Adipocyte (in vitro differentiated cells): ENCODE measurements at regions not wholly inside any gene's neighbourhood (a gene's known extent, or its start where the extent isn't known, plus 50 kb on each side); places are given as distances from the start of the nearest gene placed in this dataset.
A peak's percentile ranks its signal among the peaks of the same experiment; 100 is the strongest.
"Not testable (repeated sequence)": the region's sequence is repeated elsewhere in the genome, so short reads cannot be mapped to it uniquely, and the experiment has no call there.

Experiments
- DNase-seq: peaks from one replicate; pipeline ENCODE4 v3.0.0-alpha.2; 2015; ENCODE audit warnings: low read depth
- H3K27me3 ChIP-seq: replicated peaks from 2 replicates; pipeline ENCODE4 v1.7.0; 2013; ENCODE audit warnings: mild to moderate bottlenecking, low read length, moderate library complexity; ENCODE audit not compliant: control insufficient read depth, insufficient read depth
- H3K36me3 ChIP-seq: 2 replicates; pipeline ENCODE4 v1.7.0; 2013; ENCODE audit warnings: low read length, mild to moderate bottlenecking, moderate library complexity; ENCODE audit not compliant: control insufficient read depth, insufficient read depth, severe bottlenecking
- H3K4me1 ChIP-seq: 2 replicates; pipeline ENCODE4 v1.7.0; 2013; ENCODE audit warnings: mild to moderate bottlenecking, low read length, moderate library complexity; ENCODE audit not compliant: control insufficient read depth, insufficient read depth
- H3K4me3 ChIP-seq: 2 replicates; pipeline ENCODE4 v1.7.0; 2013; ENCODE audit warnings: mild to moderate bottlenecking, low read length, moderate library complexity
- H3K9ac ChIP-seq: 2 replicates; pipeline ENCODE4 v1.7.0; 2013; ENCODE audit warnings: mild to moderate bottlenecking, low read length, moderate library complexity
- H3K9me3 ChIP-seq: 2 replicates; pipeline ENCODE4 v1.7.0; 2013; ENCODE audit warnings: mild to moderate bottlenecking, low read length, moderate library complexity; ENCODE audit not compliant: control insufficient read depth

DNA sequence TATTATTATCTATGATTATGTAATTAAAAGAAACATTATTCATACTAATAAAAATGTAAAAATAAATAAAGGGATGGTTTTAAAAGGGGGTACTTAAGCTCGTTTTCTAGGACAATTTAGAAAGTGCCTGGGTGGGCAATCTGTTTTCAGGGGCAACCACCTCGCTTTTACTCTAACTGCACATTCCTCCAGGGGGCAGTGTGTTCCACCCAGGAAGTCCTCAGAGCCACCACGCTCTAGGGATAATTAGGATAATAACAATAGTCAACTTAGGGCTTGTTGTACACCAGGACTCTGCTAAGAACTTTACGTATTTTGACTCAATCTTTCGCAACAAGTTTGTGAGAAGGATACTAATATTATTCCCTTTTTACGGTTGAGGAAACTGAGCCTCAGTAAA is 396.7 kb upstream of the MAF start:
- Histone ChIP-seq H3K4me1 (no peaks in the 10 kb centered on the region), H3K36me3 (no peaks in the 10 kb centered on the region), H3K9me3 (no peaks in the 10 kb centered on the region), H3K9ac (no peak overlapping the region), H3K27me3 (peaks cover 5% of the 10 kb centered on the region), H3K4me3 (no peak overlapping the region)
- peak; percentile 48 for DNase-seq

GRCh38 chr16:79996321-79996720 is 395.8 kb upstream of the MAF start:
- no peaks in the 10 kb centered on the region for H3K4me1 ChIP-seq

DNA sequence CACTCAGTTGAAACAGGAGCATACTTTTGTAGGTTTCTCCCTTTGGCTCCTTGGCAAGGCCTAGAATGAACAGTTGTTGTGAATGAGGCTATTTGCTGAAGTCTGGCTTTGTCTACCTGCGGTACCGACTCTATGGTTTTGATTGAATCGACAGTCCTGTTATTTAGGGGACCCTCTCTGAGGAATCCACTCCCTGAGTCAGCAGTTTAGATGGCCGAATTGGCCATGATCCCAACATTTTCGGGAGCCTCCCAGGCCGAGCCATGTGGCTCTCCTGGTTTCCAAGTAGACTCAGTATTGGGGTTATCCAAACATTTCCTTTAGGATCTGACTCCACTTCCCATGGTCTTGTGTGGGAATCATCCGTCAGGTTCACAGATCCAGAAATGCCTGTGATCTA is 394.8 kb upstream of the MAF start:
- no peak overlapping the region for H3K9ac ChIP-seq
- H3K4me1 ChIP-seq = no peaks in the 10 kb centered on the region
- no peaks in the 10 kb centered on the region for H3K36me3 ChIP-seq
- peaks cover 2% of the 10 kb centered on the region for H3K27me3 ChIP-seq
- DNase-seq = no peak
- peaks cover 3% of the 10 kb centered on the region for H3K9me3 ChIP-seq
- no peak overlapping the region for H3K4me3 ChIP-seq

More at GRCh38 chr16:79996321-79996720, 395.8 kb upstream of the MAF start:
- H3K9me3 ChIP-seq = peaks cover 3% of the 10 kb centered on the region
- H3K36me3 ChIP-seq = no peaks in the 10 kb centered on the region
- H3K9ac ChIP-seq = no peak overlapping the region
- DNase-seq = no peak
- no peak overlapping the region for H3K4me3 ChIP-seq
- peaks cover 5% of the 10 kb centered on the region for H3K27me3 ChIP-seq

GRCh38 chr16:79994418-79994817 is 393.9 kb upstream of the MAF start:
- no peak overlapping the region for H3K9ac ChIP-seq
- H3K4me3 ChIP-seq = no peak overlapping the region
- H3K36me3 ChIP-seq = no peaks in the 10 kb centered on the region
- no peaks in the 10 kb centered on the region for H3K27me3 ChIP-seq
- H3K9me3 ChIP-seq = peaks cover 3% of the 10 kb centered on the region
- no peaks in the 10 kb centered on the region for H3K4me1 ChIP-seq
- DNase-seq = no peak

- Histone ChIP-seq H3K27me3 (peaks cover 2% of the 10 kb centered on the region), H3K4me3 (no peak overlapping the region), H3K36me3 (no peaks in the 10 kb centered on the region), H3K4me1 (no peaks in the 10 kb centered on the region), H3K9me3 (peaks cover 3% of the 10 kb centered on the region), H3K9ac (no peak overlapping the region)
- no peak for DNase-seq
Measured at GRCh38 chr16:79993629-79994209, 393.2 kb upstream of the MAF start.

DNA sequence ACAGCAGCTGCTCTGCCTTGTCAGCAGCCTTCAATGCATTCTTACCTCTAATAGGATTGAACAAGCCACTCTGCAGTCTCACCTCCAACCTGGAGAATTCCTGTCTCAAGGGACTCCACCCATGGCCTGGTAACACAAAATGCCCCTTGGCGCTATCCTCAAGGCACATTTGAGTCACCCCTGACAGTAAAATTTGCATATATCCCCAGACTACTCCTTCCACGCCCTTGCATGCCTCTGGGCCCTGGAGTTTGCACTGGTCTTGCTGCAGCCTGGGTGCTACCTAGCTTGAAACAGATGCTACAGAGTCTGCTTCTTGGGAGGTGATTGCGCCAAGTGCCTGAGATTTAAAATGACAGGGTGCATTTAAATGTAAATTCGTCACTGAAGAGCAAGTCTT is 391.4 kb upstream of the MAF start:
- no peaks in the 10 kb centered on the region for H3K36me3 ChIP-seq
- no peak for DNase-seq
- no peaks in the 10 kb centered on the region for H3K4me1 ChIP-seq
- H3K9ac ChIP-seq = no peak overlapping the region
- H3K27me3 ChIP-seq = peaks cover 2% of the 10 kb centered on the region
- H3K4me3 ChIP-seq = no peak overlapping the region
- H3K9me3 ChIP-seq = peaks cover 3% of the 10 kb centered on the region

DNA sequence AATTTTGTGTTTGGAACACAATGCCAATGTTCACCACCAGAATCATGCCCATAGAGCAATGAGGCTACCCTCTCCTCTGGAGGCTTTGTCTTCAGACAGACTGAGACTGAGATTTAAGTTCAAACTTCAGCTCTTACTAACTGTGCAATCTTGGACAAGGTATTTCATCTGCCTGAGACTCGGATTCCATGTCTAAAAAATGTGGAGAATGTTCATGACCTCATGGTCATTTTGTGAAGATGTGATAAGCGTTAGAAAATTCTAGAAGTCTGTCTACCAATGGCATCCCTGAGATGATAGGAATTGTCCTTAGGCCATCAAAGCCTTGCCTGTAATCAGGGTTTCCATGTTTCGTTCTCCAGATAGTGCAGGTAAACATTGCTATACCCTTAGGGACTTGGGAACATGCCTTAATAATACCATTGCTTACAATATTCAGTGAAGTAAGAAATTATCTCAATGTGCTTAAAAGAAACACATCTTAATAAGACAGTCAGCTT is 388.2 kb upstream of the MAF start:
- peaks cover 3% of the 10 kb centered on the region for H3K9me3 ChIP-seq
- H3K9ac ChIP-seq = no peak overlapping the region
- H3K36me3 ChIP-seq = no peaks in the 10 kb centered on the region
- DNase-seq = no peak
- no peak overlapping the region for H3K4me3 ChIP-seq
- peaks cover 2% of the 10 kb centered on the region for H3K27me3 ChIP-seq
- no peaks in the 10 kb centered on the region for H3K4me1 ChIP-seq

GRCh38 chr16:79988089-79988488 is 387.6 kb upstream of the MAF start:
- H3K9ac ChIP-seq = no peak overlapping the region

GRCh38 chr16:79986352-79986751 is 385.8 kb upstream of the MAF start:
- Histone ChIP-seq H3K36me3 (no peaks in the 10 kb centered on the region), H3K4me1 (no peaks in the 10 kb centered on the region), H3K4me3 (no peak overlapping the region), H3K9ac (no peak overlapping the region), H3K9me3 (no peaks in the 10 kb centered on the region), H3K27me3 (peaks cover 2% of the 10 kb centered on the region)
- no peak for DNase-seq

More at GRCh38 chr16:79988089-79988488, 387.6 kb upstream of the MAF start:
- no peaks in the 10 kb centered on the region for H3K4me1 ChIP-seq
- H3K27me3 ChIP-seq = peaks cover 2% of the 10 kb centered on the region
- H3K9me3 ChIP-seq = peaks cover 3% of the 10 kb centered on the region
- no peak overlapping the region for H3K4me3 ChIP-seq
- H3K36me3 ChIP-seq = no peaks in the 10 kb centered on the region
- no peak for DNase-seq

- H3K4me3 ChIP-seq = no peak overlapping the region
- H3K9ac ChIP-seq = no peak overlapping the region
- H3K9me3 ChIP-seq = no peaks in the 10 kb centered on the region
- H3K4me1 ChIP-seq = no peaks in the 10 kb centered on the region
- DNase-seq = no peak
- no peaks in the 10 kb centered on the region for H3K36me3 ChIP-seq
- H3K27me3 ChIP-seq = peaks cover 2% of the 10 kb centered on the region
Measured at GRCh38 chr16:79985606-79986005, 385.1 kb upstream of the MAF start.

- not testable (repeated sequence) for H3K27me3 ChIP-seq
Measured at GRCh38 chr16:79984149-79984548, 383.6 kb upstream of the MAF start.

GRCh38 chr16:79982862-79983261 is 382.3 kb upstream of the MAF start:
- Histone ChIP-seq H3K27me3 (peaks cover 6% of the 10 kb centered on the region), H3K36me3 (no peaks in the 10 kb centered on the region), H3K9ac (no peak overlapping the region), H3K4me1 (no peaks in the 10 kb centered on the region), H3K9me3 (no peaks in the 10 kb centered on the region), H3K4me3 (no peak overlapping the region)
- DNase-seq = no peak

More at GRCh38 chr16:79984149-79984548, 383.6 kb upstream of the MAF start:
- not testable (repeated sequence) for H3K36me3 ChIP-seq, DNase-seq, H3K9ac ChIP-seq, H3K4me3 ChIP-seq, H3K9me3 ChIP-seq, H3K4me1 ChIP-seq
